HG03469 (cell line): ENCODE measurements at regions not wholly inside any gene's neighbourhood (a gene's known extent, or its start where the extent isn't known, plus 50 kb on each side); places are given as distances from the start of the nearest gene placed in this dataset.
"Not testable (repeated sequence)": the region's sequence is repeated elsewhere in the genome, so short reads cannot be mapped to it uniquely, and the experiment has no call there.

Experiments used
- ATAC-seq: cut with Tn5 transposase; IDR thresholded peaks from one replicate; pipeline ENCODE4 v1.9.1; 2021; ENCODE audit warnings: mild to moderate bottlenecking, moderate library complexity, moderate number of reproducible peaks; ENCODE audit not compliant: unreplicated experiment

DNA sequence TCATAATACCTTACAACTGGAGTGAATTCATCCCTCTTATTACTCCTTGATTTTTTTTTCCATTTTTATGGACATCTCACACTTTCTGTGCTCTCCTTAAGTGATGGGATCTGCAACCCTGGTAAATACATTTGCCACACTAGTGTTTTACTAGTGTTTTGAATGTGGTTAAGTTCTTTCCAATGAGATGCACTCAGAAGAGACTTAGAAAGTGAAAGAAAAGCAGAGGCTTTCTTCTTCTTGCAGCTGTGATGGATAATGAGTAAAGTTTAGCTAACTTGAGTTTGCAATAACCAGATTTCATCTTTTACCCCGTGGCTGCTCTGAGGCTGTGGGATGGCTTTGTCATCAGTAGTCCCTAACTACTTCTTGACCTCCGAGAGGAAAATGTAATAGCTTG, 1248.4 kb downstream of the NSUN3 start:
- no peak for ATAC-seq

DNA sequence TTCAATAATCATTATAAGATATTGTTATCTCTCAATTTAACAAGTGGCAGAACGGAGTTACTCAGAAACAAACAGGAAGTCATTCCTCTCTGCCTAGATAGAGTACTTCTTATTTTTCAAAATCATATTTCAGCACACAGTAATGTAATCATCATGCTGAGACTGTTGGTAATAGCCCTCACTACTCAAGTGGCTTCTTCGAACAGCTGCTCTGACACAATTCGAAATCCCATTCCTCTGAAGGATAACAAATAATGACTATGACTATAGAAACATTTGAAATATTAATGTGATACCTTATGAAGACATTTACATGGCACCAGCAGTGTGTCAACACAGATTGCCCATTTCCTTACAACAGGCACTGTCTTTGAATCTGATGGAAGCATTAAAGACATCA, 1249.8 kb downstream of the NSUN3 start:
- ATAC-seq = no peak

DNA sequence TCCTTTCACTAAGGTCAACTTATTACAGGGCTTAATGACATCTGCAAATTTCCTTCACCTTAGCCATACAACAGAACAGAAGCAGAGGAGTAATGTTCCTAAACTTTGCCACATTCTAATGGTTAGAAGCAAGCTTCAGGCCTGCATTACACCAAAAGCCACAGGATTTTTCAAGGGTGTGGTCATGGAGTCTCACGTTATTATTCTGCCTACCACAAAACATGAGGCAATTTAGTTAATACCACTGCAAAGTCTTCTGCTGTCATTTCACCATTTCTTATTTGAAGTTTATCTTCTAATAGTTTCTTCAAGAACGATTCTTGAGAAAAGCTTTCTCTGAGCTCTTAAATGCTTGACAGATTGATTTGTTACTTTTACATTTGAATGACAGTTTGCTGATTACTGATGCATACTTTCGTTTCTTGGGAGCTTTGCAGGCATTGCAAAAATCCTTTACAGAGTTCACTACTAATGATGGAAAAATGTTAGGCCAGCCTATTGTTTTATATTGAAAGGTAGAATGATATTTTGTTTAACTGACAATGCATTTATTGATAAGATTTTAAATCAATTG, 1257.1 kb downstream of the NSUN3 start:
- ATAC-seq = no peak

DNA sequence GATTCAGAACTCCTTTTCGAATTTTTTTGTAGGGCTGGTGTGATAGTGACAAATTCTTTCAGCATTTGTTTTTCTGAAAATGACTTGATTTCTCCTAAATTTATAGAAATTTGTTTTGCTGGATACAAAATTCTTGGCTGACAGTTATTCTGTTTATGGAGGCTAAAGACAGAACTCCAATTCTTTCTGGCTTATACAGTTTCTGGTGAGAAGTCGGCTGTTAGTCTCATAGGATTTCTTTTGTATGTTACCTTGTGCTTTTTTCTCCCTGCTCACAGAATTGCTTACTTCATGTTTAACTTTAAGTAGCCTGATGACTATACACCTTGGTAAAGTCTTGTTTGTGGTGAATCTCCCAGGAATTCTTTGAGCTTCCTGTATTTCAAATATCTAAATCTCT, 1264.6 kb downstream of the NSUN3 start:
- no peak for ATAC-seq

DNA sequence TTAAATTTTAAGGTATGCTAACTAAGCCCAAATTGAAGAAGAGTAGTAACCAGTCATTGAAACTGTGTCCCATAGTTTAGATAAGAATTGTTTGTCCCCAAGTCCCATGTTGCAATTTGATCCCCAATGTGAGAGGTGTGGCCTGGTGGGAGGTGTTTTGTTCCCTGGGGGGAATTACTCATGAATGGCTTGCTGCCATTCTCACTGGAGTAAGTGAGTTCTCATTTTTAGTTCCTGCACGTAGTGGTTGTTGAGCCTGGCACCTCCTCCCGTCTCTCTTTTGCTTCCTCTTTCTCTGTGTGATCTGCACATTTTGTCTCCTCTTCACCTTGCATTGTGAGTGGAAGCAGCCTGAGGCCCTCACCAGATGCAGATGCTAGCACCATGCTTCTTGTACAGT, 1271.0 kb downstream of the NSUN3 start:
- ATAC-seq = no peak

DNA sequence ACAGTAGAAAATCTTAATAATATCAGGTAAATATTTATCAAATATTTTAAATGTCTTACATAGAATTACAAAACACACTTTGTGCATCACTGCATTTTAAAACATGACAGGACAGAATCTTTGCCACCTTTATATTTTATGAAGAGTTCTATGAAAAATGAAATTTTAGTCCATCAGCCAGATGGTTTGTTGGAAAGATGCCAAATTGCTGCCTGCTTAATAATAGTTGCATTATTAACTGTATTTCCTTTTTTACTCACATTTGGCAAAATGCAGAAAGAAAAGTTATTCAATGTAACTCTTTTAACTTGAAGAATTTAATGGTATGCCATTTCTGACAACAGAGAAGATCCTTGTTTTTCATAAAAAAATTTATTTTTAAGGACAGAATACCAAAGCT, 1271.6 kb downstream of the NSUN3 start:
- no peak for ATAC-seq

DNA sequence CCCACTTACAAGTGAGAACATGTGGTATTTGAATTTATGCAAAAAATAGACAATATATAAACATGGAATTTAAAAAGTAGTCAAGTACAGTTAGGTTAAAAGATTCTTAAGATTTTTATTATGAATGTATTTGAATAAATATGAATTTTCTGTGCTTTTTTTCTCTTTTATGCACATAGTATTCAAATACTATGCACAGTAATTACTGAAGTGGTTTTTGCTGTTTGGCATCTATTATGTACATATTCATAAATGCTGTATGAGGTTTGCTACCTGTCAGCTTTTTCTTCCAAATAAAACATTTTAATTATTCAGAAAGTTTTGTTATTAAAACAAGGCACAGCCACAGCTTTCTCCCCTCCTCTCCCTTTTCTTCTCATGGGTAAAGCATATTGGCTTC, 1272.7 kb downstream of the NSUN3 start:
- ATAC-seq = no peak

DNA sequence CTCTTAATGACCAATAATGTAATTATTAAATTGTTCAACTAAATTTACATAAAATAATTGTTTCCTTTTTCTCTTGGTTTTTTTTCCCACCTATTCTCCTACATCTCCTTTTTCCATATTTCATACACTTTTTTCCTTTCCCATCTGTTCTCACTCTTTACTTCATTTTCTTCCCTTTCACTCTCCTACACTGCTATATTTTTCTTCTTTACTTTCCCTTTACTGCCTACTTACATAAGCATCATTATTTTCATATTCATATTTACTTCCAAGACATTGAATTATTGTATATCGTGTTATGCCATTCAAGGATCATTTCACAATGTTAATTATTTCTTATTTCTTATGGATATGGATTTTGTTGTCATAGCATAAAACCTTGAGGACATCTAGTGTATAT, 1275.6 kb downstream of the NSUN3 start:
- ATAC-seq = no peak

DNA sequence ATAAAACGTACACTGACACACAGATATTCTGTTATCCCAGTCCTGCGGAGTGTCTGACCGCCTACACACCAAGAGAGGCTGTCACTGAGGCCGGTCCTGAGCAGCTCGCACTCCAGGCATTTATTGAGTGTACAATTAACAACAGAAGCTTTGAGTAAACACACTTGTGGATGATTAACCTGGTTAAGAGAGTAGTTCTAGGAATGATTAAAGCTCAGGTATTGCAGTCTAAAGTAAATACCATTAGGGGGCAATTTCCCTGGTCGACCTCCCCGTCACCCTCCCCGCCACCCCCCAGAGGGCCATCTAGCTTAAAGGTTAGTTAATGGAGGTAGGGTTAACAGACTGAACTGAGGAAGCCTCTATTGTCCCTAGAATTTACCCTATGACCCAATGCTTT, 1278.5 kb downstream of the NSUN3 start:
- ATAC-seq = no peak

DNA sequence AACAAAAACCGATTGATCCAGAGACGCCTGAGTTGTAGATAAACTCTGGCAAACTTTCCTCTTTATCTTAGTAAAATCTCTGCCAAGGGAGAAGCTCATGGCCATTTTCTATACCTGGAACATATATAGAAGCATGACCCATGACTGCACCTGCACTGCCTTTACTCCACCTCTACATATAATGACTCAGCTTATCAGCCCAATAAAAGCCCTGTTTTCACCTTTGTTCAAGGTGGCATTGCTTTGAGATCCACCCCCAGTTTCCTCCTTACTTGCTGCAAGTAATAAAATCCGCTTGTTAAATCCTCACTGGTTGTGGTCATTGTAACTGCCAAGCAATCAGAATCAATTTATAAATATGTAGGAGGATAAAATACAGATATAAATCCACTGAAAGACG, 1280.4 kb downstream of the NSUN3 start:
- no peak for ATAC-seq

DNA sequence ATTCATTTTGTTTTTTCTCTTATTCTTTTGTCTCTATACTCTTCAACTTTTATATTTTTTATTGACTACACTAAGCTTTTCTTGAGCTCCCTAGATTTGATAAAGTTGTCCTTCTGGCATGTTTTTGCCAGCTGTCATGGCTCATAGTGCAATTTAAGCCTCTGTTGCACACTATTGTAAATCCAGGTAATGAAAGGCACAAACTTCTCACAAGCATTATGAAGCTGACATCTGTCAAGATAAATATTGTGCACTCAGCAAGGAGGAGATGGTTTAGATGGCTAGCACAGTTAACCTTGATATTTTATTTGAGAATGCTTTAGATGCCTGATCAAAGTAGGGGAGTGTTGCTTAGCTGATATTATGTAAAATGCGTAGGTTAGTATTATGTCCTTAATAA, 1280.9 kb downstream of the NSUN3 start:
- ATAC-seq = no peak

DNA sequence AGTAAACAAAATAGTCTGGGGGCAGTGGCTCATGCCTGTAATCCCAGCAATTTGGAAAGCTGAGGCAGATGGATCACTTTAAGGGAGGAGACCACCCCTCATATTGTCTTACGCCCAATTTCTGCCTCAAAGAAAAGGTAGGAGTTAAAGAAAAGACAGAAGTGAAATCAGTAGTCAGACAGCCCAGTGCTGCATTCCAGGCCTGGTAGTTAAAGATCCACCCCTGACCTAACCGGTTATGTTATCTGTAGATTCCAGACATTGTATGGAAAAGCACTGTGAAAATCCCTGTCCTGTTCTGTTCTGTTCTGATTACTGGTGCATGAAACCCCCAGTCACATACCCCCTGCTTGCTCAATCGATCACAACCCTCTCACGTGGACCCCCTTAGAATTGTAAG, 1285.1 kb downstream of the NSUN3 start:
- not testable (repeated sequence) for ATAC-seq

DNA sequence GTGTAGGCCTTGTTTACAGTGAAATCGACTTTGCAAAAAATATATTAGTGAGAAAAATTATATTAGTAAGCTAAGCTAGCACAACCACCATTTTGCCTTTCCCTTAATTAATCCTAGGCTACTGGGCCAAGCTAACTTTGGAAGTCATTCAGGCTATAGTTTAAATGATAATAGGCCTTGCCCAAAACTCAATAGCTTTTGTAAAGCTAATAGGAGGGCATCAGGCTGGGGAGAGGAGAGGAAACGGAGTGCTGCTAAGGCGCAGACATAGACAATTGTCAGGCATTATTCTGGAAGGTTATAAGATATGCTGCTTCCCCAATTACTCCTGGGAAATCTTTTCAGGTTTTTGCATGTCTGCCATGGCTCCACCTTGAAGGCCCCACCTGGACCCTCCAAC, 1286.0 kb downstream of the NSUN3 start:
- no peak for ATAC-seq

DNA sequence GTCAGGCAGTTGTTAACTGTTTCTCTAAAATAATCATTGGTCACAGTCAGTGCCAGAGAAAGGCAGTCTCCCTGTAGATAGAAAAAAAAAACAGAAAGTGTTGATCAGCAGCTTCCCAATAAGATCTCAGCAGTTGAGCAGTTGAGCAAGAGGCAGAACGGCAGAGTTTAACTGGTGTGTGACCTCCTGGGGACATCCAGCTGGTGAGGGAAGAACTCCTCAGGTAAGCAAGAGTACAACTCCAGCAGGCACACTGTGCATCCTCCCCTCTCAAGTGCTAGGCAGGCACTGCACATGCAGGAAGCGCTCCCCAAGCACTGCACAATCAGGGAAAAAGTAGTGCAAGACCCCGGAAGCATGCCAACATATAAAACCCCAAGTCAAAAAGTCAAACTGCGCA, 1287.2 kb downstream of the NSUN3 start:
- no peak for ATAC-seq

DNA sequence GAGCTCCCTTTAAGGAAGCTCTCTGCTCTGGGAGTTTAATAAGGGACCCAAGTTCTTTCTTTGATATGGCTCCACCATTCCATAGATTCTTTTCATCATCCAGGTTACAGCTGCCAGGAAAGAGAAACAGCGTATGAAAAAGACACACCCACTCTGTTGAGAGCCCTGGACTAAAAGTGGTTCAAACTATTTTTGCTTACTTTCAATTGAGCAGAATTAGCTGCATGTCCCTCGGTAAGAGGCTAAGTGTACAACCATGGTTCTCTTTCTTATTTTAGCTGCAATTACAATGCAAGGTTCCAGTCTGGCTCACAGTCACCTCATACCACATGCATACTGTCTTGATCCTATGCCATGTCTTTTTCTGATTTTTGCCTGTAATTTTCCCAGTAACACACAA, 1288.3 kb downstream of the NSUN3 start:
- no peak for ATAC-seq

DNA sequence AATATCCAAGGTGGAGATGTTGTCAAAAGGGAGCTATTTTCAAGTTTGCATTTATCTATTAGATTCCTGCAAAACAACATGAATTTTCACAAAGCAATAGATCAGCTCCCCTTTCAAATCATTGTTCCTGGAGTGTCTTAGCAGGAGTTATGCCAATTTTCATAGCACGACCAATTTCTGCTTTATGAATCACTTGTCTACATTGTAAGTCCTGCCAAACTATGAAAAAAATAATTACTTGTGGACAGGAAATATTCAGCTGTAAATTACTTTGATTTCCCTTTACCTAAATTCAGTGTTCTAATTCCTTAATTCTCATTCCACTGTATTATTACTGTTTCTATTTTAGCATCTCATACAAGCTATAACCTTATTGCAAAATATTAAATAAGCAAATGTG, 1289.6 kb downstream of the NSUN3 start:
- no peak for ATAC-seq

DNA sequence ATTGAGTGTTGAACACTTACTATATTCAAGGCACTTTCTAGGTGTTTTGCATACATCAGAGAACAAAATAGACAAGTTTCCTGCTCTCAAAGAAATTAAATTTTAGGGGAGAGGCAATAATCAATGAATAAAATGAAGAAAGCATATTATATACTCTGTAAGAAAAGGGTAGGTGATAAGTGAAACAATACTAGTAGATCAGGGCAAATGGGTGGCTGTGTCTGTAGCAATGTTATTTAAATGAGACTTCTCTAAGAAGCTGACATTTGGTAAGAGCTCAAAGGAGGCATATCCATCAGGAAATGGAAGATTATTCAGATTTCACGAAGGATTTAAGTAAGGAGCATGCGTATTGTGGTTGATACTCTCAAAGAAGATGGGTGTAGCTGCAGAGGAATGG, 1291.6 kb downstream of the NSUN3 start:
- ATAC-seq = no peak

DNA sequence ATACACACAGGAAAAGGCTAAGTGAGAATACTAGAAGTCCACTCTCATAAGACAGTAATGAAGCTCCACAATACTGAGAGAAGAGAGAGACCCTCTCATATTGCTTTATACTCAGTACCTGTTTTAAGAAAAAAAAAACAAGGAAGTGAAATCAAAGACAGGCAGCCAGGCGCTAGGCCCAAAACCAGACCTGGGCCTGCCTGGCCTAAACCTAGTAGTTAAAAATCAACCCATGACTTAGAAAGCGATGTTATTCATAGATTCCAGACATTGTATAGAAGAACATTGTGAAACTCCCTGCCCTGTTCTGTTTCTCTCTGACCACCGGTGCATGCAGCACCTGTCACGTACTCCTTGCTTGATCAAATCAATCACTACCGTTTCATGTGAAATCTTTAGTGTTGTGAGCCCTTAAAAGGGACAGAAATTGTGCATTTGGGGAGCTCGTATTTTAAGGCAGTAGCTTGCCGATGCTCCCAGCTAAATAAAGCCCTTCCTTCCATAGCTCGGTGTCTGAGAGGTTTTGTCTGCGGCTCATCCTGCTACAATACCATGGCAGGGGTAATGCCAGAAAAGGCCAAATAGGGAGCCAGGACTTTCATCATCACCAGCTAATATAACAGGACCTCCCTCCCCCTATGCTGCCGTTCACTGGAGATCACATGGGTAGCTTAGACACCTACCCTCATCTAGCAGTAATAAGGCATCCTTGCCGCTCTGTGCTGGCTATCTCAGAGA, 1294.1 kb downstream of the NSUN3 start:
- no peak for ATAC-seq

DNA sequence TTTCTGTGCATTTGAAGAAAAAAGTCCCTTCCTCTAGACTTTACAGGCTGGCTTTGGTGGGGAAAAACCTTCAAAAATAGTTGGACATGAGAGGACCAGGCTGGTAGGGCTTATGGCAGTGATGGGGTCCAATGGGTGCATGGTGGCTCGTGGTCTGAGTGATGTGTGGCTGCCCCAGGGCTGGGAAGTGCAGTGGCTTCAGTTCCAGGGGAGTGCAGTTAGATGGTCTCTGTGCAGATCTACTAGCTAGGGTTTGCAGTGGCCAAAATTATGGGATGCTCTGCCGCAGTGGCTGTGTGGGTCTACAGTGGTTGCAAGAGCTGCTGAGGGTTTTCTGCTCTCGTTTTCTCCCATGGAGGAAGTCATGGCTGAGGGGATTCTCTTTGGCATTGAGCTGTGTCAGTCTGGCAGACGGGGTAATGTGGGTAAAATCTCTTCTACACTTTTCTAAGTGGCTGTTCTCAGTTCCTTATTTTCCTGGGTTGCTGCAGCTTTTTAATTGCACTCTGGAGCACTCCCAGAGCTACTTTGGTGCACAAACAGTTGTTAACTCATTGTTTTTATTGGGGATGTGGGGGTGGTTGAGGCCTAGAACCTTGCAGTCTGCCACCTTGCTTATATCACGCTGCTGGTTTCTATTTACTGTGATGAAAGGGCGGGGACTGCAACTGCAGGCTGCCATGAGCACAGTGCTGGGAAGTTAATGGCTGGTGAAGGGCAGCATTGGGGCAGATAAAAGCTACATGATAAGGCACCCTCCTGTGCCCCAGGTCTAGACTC, 1324.6 kb downstream of the NSUN3 start:
- no peak for ATAC-seq

DNA sequence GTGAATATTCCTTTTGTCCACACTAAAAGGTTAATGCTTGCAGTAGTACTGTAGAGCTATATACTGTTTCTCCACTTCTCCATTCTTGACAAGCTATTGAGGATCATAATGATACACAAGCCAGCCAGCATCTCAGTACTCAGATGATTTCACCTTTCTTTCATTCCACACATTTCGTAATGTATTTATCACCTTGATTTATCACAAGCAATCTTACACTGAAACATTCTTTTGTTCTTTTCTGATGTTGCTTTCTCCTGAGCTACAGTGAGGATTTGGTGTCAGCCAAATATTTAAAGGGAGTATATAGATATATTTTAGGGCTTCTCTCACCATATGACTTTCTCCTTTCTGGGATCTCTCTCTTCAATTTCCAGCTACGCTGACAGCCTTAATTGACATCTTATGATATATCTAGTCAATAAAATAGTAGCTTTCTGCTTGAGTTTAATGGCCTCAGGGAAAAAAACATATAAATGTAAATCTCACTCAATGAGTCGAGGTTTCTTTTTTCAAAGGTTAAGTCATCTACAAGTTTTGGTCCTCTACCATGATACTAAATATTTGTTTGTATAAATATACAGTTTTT, 1327.0 kb downstream of the NSUN3 start:
- no peak for ATAC-seq

DNA sequence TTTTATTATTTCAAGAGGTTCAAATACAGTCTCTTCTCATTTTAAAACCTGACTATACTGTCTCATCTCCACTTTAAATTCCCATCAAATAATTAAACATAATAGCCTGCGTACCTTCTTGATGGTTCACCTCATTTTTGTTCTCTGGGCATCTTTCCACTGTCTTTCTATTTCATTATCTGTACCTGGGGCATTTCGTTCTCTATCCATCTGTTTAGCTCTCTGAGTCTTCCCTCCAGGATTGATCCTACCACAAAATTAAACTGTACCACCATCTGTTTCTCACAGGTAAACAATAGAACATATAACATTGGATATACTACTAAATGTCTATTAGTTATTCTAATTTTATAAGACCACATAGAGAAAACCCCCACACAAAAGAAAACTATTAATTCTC, 1331.4 kb downstream of the NSUN3 start:
- ATAC-seq = no peak

DNA sequence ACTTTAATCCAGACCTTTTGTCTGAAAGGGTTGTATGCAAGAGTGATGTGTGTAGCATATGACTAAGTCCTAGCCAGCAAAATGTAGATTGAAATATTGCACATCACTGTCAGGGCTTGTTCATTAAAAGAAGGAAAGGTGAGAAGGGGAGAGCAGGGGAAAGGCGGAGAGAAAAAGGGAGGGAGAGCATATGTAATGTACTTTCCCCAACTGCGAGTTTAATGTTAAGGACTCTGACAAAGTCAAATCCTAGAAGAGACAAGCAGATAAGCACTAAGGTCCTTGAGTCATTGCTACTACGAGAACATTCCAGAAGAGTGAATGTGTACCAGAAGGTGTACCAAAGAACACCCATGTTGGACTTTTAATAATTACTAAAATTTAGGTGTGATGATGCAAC, 1336.7 kb downstream of the NSUN3 start:
- ATAC-seq = no peak
